Psoas muscle (tissue), 7 donors: ENCODE measurements at regions not wholly inside any gene's neighbourhood (a gene's known extent, or its start where the extent isn't known, plus 50 kb on each side); places are given as distances from the start of the nearest gene placed in this dataset.

ENCODE experiments used
- ATAC-seq, 4 donors: fragments of 200-7000 bp; cut with Tn5 transposase; one replicate each; pipeline ENCODE4 v1.9.1; 2020; ENCODE audit warnings: moderate library complexity in 3 of 4, mild to moderate bottlenecking in 2 of 4
- DNase-seq, 2 donors: peaks; one replicate each; pipeline ENCODE4 v3.0.0-alpha.2; 2020
- H3K27ac ChIP-seq: fragments of 200-600 bp; one replicate; pipeline ENCODE4 v1.8.0; 2022
- H3K27me3 ChIP-seq, 3 donors: fragments of 200-600 bp in 1 of 3; one replicate each; pipeline versions ENCODE4 v1.6.1 to v1.8.0; 2013 to 2022; ENCODE audit warnings: low read length in 2 of 3, mild to moderate bottlenecking in 2 of 3, moderate library complexity in 1 of 3; ENCODE audit not compliant: insufficient read depth in 3 of 3
- H3K36me3 ChIP-seq, 2 donors: fragments of 200-600 bp in 1 of 2; one replicate each; pipeline versions ENCODE4 v1.6.1 to v1.8.0; 2013 to 2022; ENCODE audit warnings: low read depth in 1 of 2, mild to moderate bottlenecking in 1 of 2, moderate library complexity in 1 of 2; ENCODE audit not compliant: insufficient read depth in 1 of 2
- H3K4me1 ChIP-seq: fragments of 200-600 bp; one replicate; pipeline ENCODE4 v1.8.0; 2022
- H3K4me3 ChIP-seq: fragments of 200-600 bp; one replicate; pipeline ENCODE4 v1.8.0; 2022; ENCODE audit warnings: mild to moderate bottlenecking
- H3K9me3 ChIP-seq: fragments of 200-600 bp; one replicate; pipeline ENCODE4 v1.8.0; 2022
- CTCF ChIP-seq: fragments of 200-600 bp; IDR thresholded peaks from one replicate; pipeline ENCODE4 v1.8.0; 2022; ENCODE audit warnings: antibody characterized with exemption
- WGBS, 3 donors: extraction: QIAGEN DNeasy Blood & Tissue Kit; methylation state at CpG; one replicate each; pipeline versions ENCODE4 v1.1.6 to v1.1.7; 2013; 5-methylcytosine and 5-hydroxymethylcytosine counted together
- intact Hi-C, 2 donors: fragments of 100-400 bp; cut with DNase I; formaldehyde crosslinking; loops; one replicate each; pipeline versions ENCODE4 v1.11.0 to v1.14.2; 2022
- donor health status: healthy with polysubstance abuse.
- donor health status: DM: no; HTN: no; CAD: no; lungs with moderate emphysema.
- donor health status: Bipolar disorder and iron deficiency.
- donor health status: healthy.
- donor health status: DM: yes; HTN: yes; CAD: no.
- donor health status: DM: no; HTN: no; CAD: no.
- donor health status: DM: yes; HTN: yes; CAD: no.

DNA sequence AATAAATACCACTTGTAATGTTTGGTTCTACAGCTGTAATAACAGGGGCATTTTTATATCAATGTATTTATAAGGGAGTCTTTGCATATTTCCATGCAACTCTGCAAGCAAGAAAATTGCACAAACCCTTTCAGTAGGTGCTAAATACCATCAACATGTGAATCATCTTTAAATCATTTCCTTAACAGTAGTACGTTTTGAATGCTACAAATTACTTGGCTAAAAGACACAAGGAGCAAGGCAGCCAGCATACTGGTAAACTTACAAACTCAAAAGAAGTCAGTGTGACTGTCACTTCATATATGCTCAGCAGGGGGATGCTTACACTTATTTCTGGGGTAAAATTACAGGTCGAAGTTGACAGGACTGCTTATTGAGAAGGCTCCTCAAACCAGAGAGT, 402.4 kb downstream of the EFNB2 start:
- H3K4me3 ChIP-seq: no peak overlapping the region
- ATAC-seq (no peak), DNase-seq (no peak)
- no peak for TF ChIP-seq CTCF
- H3K9me3 ChIP-seq: no peaks in the 10 kb centered on the region
- H3K4me1 ChIP-seq: no peaks in the 10 kb centered on the region
- no peaks in the 10 kb centered on the region for H3K36me3 ChIP-seq
- 48 to 69% (median 56%) methylated on average over 2 of the region's 2 CpGs for WGBS, 3 donors
- peaks cover 0 to 2% (median 0%) of the 10 kb centered on the region in 3 donors for H3K27me3 ChIP-seq
- H3K27ac ChIP-seq: no peak overlapping the region
- intact Hi-C loops: no loop called here

DNA sequence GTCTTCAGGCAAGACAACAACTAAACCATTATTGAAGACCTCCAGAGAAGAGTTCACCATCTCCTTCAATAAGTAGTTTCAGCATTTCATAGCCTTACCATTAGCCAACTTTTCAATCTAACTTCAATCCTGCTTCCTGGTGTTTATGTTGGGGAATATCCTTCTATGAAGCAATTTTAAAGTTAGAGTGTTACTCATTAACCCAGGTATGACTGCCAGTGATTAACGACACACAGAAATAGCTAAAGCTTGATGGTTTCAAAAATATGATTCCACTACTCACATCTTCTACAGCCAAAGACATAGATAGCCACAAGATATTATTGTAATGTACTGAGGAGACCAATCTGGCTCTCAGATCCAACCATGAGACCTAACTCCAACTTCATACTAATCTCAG, 403.2 kb downstream of the EFNB2 start:
- DNase-seq: no peak
- Histone ChIP-seq H3K9me3 (no peaks in the 10 kb centered on the region), H3K4me3 (no peak overlapping the region), H3K4me1 (no peaks in the 10 kb centered on the region), H3K36me3 (no peaks in the 10 kb centered on the region), H3K27me3 (peaks cover 0 to 3% (median 0%) of the 10 kb centered on the region in 3 donors), H3K27ac (no peak overlapping the region)
- WGBS, 3 donors: 90 to 98% (median 97%) methylated on average over 1 of the region's 1 CpG
- no peak for ATAC-seq
- intact Hi-C loops: no loop called here
- no peak for TF ChIP-seq CTCF

DNA sequence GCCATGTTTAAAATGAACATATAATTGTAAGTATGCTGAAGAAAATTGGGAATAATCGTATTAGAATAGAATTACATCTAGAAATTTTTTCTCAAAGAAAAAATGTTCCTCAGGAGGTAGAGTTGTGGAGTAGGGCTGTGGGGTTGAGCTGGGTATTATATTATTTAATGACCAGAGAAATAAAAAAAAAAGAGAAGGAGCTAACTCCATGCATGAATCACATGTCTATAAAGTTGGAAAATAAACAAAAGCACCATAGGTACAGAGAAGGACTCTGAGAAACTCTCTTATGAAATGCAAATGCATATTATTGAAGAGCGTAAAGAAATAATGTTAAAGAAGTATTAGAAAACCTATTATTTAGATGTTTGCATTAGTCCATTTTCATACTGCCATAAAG, 405.5 kb downstream of the EFNB2 start:
- H3K27me3 ChIP-seq: peaks cover 0 to 3% (median 0%) of the 10 kb centered on the region in 3 donors
- DNase-seq (no peak), ATAC-seq (no peak)
- H3K36me3 ChIP-seq: no peaks in the 10 kb centered on the region
- no peaks in the 10 kb centered on the region for H3K4me1 ChIP-seq
- 44 to 68% (median 46%) methylated on average over 2 of the region's 2 CpGs for WGBS, 3 donors
- no peak overlapping the region for H3K4me3 ChIP-seq
- intact Hi-C loops: no loop called here
- no peaks in the 10 kb centered on the region for H3K9me3 ChIP-seq
- no peak for TF ChIP-seq CTCF
- no peak overlapping the region for H3K27ac ChIP-seq

DNA sequence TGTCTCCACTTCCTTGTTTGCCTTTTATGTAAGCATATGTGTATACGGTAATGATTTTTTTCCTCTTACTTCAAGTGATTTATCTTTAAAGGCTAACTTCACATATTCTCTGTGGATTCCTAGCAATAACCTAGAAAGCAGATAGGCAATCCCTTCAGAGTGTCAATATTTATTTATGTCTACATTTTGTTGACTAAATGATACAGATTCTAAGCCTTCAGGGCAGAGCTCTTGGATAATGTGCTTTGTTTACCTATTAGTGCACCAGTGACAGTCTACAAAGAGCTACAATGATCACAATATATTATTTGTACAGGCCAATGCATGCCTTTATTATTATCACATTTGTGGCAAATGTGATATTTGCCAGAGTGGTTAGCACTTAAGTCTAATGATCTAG, 406.2 kb downstream of the EFNB2 start:
- Histone ChIP-seq H3K4me1 (no peaks in the 10 kb centered on the region), H3K27ac (no peak overlapping the region), H3K9me3 (no peaks in the 10 kb centered on the region), H3K27me3 (peaks cover 0 to 3% (median 0%) of the 10 kb centered on the region in 3 donors), H3K4me3 (no peak overlapping the region), H3K36me3 (no peaks in the 10 kb centered on the region)
- ATAC-seq (no peak), DNase-seq (no peak)
- intact Hi-C loops: no loop called here
- TF ChIP-seq CTCF: no peak
- 86 to 93% (median 86%) methylated on average over 1 of the region's 1 CpG for WGBS, 3 donors

- no peak for ATAC-seq
- Histone ChIP-seq H3K27me3 (no peaks in the 10 kb centered on the region), H3K4me1 (no peaks in the 10 kb centered on the region), H3K9me3 (no peaks in the 10 kb centered on the region), H3K36me3 (no peaks in the 10 kb centered on the region), H3K27ac (no peak overlapping the region), H3K4me3 (no peak overlapping the region)
- intact Hi-C loops: no loop called here
- TF ChIP-seq CTCF: no peak
- no peak for DNase-seq
- WGBS, 3 donors: 88 to 94% (median 89%) methylated on average over 4 of the region's 4 CpGs
These were observed 413.2 kb downstream of the EFNB2 start for GRCh38 chr13:106122234-106122633.
